HepG2 (cell line): ENCODE measurements at regions not wholly inside any gene's neighbourhood (a gene's known extent, or its start where the extent isn't known, plus 50 kb on each side); places are given as distances from the start of the nearest gene placed in this dataset.

Experiments
- ATAC-seq: fragments of 200-7000 bp; cut with Tn5 transposase; 3 replicates; pipeline ENCODE4 v1.9.1; 2020; ENCODE audit warnings: mild to moderate bottlenecking, moderate library complexity
- BruUV-seq: library from RNA; stranded (reverse); fragments of 400-500 nt; replicated peaks from 2 replicates; lab custom pipeline; 2021; lab: Mats Ljungman, UMichigan
- CTCF ChIA-PET: fragments of 300-600 bp; formaldehyde crosslinking; extraction: SDS; loops from one replicate; lab custom pipeline; 2021; ENCODE audit warnings: low total read pairs, inconsistent platforms, low intra/inter-chr PET ratio; lab: Yijun Ruan, JAX
- POLR2A ChIA-PET: fragments of 350-600 bp; sonication (Branson Sonifier 250); formaldehyde crosslinking; loops from one replicate; lab custom pipeline; 2020; ENCODE audit warnings: antibody characterized with exemption, inconsistent platforms; lab: Yijun Ruan, JAX
- DNase-seq: peaks from one replicate; pipeline ENCODE4 v3.0.0-alpha.2; 2015; ENCODE audit warnings: low spot score
- FAIRE-seq: peaks from 3 replicates; lab custom pipeline; 2011; peaks lifted over from hg19 to GRCh38; lab: Jason Lieb, UNC
- H2AFZ ChIP-seq: one replicate; pipeline ENCODE4 v1.6.1; 2011; ENCODE audit warnings: low read length, inconsistent platforms
- H3K27ac ChIP-seq: fragments of 300-600 bp; 3 replicates; pipeline ENCODE4 v1.8.0; 2011; ENCODE audit warnings: mixed run types, mild to moderate bottlenecking, mixed read lengths, low read length, inconsistent platforms; ENCODE audit not compliant: insufficient read depth; ENCODE audit errors: extremely low read length
- H3K27me3 ChIP-seq, 2 experiments: fragments of 200-600 bp in 1 of 2; 2 replicates in 1 of 2; 3 replicates in 1 of 2; pipeline versions ENCODE4 v1.6.0 to v1.8.0; 2011; ENCODE audit warnings: low read length in 2 of 2, mild to moderate bottlenecking in 2 of 2, moderate library complexity in 2 of 2, inconsistent platforms in 1 of 2; ENCODE audit not compliant: insufficient read depth in 2 of 2, control insufficient read depth in 1 of 2
- H3K36me3 ChIP-seq, 2 experiments: fragments of 200-600 bp in 1 of 2; replicated peaks in 1 of 2; 2 replicates in 1 of 2; 3 replicates in 1 of 2; pipeline versions ENCODE4 v1.5.1 to v1.8.0; 2011; ENCODE audit warnings: low read length in 2 of 2, inconsistent platforms in 1 of 2; ENCODE audit not compliant: insufficient read depth in 2 of 2, control insufficient read depth in 1 of 2
- H3K4me1 ChIP-seq: 2 replicates; pipeline ENCODE4 v1.5.1; 2012; ENCODE audit warnings: low read length, inconsistent platforms; ENCODE audit not compliant: insufficient read depth
- H3K4me2 ChIP-seq: 2 replicates; pipeline ENCODE4 v1.6.0; 2011; ENCODE audit warnings: low read depth, low read length, inconsistent platforms
- H3K4me3 ChIP-seq, 3 experiments: fragments of 200-600 bp in 1 of 3; sonication (generic), shearing (Covaris generic) in 1 of 3; replicated peaks in 1 of 3; 2 replicates each; pipeline ENCODE4 v1.5.1; 2011 to 2016; ENCODE audit warnings: low read length in 3 of 3, inconsistent platforms in 2 of 3, low read depth in 2 of 3, mild to moderate bottlenecking in 2 of 3, control low read depth in 1 of 3, mixed read lengths in 1 of 3; ENCODE audit not compliant: insufficient read depth in 1 of 3
- H3K79me2 ChIP-seq: one replicate; pipeline ENCODE4 v1.6.1; 2011; ENCODE audit warnings: low read length, inconsistent platforms; ENCODE audit not compliant: insufficient read depth
- H3K9ac ChIP-seq: 2 replicates; pipeline ENCODE4 v1.6.0; 2011; ENCODE audit warnings: mild to moderate bottlenecking, low read depth, low read length, inconsistent platforms; ENCODE audit not compliant: insufficient read depth
- H3K9me3 ChIP-seq: 2 replicates; pipeline ENCODE4 v1.5.1; 2012; ENCODE audit warnings: mild to moderate bottlenecking, low read length
- H4K20me1 ChIP-seq: 2 replicates; pipeline ENCODE4 v1.6.0; 2011; ENCODE audit warnings: inconsistent platforms, mild to moderate bottlenecking, low read length, moderate library complexity; ENCODE audit not compliant: insufficient read depth
- CAMTA2 ChIP-seq: sonication (generic); formaldehyde crosslinking; IDR thresholded peaks from 2 replicates; pipeline ENCODE4 v1.4.0; 2020; ENCODE audit warnings: mild to moderate bottlenecking, missing genetic modification reagents, borderline replicate concordance
- CBFB ChIP-seq: sonication (generic); formaldehyde crosslinking; IDR thresholded peaks from 2 replicates; pipeline ENCODE4 v1.4.0; 2020; ENCODE audit warnings: missing genetic modification reagents
- CENPT ChIP-seq: sonication (generic); formaldehyde crosslinking; IDR thresholded peaks from 2 replicates; pipeline ENCODE4 v1.8.0; 2022; ENCODE audit warnings: low read depth, mild to moderate bottlenecking, moderate library complexity, missing genetic modification reagents
- CENPX ChIP-seq: sonication (generic); formaldehyde crosslinking; IDR thresholded peaks from 2 replicates; pipeline ENCODE4 v1.9.0; 2021; ENCODE audit warnings: mild to moderate bottlenecking, missing genetic modification reagents, moderate library complexity
- DBP ChIP-seq: sonication (generic); formaldehyde crosslinking; IDR thresholded peaks from 2 replicates; pipeline ENCODE4 v1.4.0; 2020; ENCODE audit warnings: missing genetic modification reagents; ENCODE audit errors: not compliant biosample characterization
- IKZF4 ChIP-seq: sonication (generic); formaldehyde crosslinking; IDR thresholded peaks from 2 replicates; pipeline ENCODE4 v1.5.1; 2020; ENCODE audit warnings: borderline replicate concordance, mild to moderate bottlenecking, low read depth, missing genetic modification reagents; ENCODE audit errors: not compliant biosample characterization
- KDM5B ChIP-seq: sonication (generic); formaldehyde crosslinking; IDR thresholded peaks from 2 replicates; pipeline ENCODE4 v1.4.0; 2020; ENCODE audit warnings: missing genetic modification reagents, mild to moderate bottlenecking, borderline replicate concordance
- KLF15 ChIP-seq: sonication (generic); formaldehyde crosslinking; IDR thresholded peaks from 2 replicates; pipeline ENCODE4 v1.8.1; 2023; ENCODE audit warnings: borderline replicate concordance, mild to moderate bottlenecking, inconsistent platforms, missing genetic modification reagents, mixed read lengths
- RARA ChIP-seq: IDR thresholded peaks from 2 replicates; pipeline ENCODE4 v1.6.1; 2016; ENCODE audit warnings: missing genetic modification reagents, missing compliant biosample characterization
- RCOR2 ChIP-seq: IDR thresholded peaks from 2 replicates; pipeline ENCODE4 v1.6.1; 2016; ENCODE audit warnings: missing biosample characterization, missing genetic modification reagents
- REL ChIP-seq: sonication (generic); formaldehyde crosslinking; conservative IDR thresholded peaks from 2 replicates; pipeline ENCODE4 v1.8.0; 2022; ENCODE audit warnings: mild to moderate bottlenecking, missing genetic modification reagents, moderate library complexity
- SOX6 ChIP-seq, 2 experiments: fragments of 450-650 bp in 1 of 2; sonication (generic) in 1 of 2; formaldehyde crosslinking in 1 of 2; IDR thresholded peaks; 2 replicates each; pipeline versions ENCODE4 v1.4.0 to v1.6.1; 2017 to 2020; ENCODE audit warnings: antibody characterized with exemption in 1 of 2, mild to moderate bottlenecking in 1 of 2, missing genetic modification reagents in 1 of 2
- ZFP62 ChIP-seq: sonication (generic); formaldehyde crosslinking; IDR thresholded peaks from 2 replicates; pipeline ENCODE4 v1.4.0; 2020; ENCODE audit warnings: missing genetic modification reagents
- ZKSCAN5 ChIP-seq: sonication (generic); formaldehyde crosslinking; IDR thresholded peaks from 2 replicates; pipeline ENCODE4 v1.5.1; 2020; ENCODE audit warnings: mild to moderate bottlenecking, missing genetic modification reagents
- ZNF260 ChIP-seq: sonication (generic); formaldehyde crosslinking; IDR thresholded peaks from 2 replicates; pipeline ENCODE4 v1.4.0; 2020; ENCODE audit warnings: missing genetic modification reagents, low read depth, mild to moderate bottlenecking, borderline replicate concordance
- ZNF598 ChIP-seq: sonication (generic); formaldehyde crosslinking; IDR thresholded peaks from 2 replicates; pipeline ENCODE4 v1.5.1; 2020; ENCODE audit warnings: mild to moderate bottlenecking, missing genetic modification reagents, borderline replicate concordance
- ZNF749 ChIP-seq: sonication (generic); formaldehyde crosslinking; IDR thresholded peaks from 2 replicates; pipeline ENCODE4 v1.8.0; 2022; ENCODE audit warnings: mild to moderate bottlenecking, missing genetic modification reagents, moderate library complexity, borderline replicate concordance
- ZNF761 ChIP-seq: sonication (generic); formaldehyde crosslinking; conservative IDR thresholded peaks from 2 replicates; pipeline ENCODE4 v1.4.0; 2020; ENCODE audit warnings: mild to moderate bottlenecking, missing genetic modification reagents
- ZNF782 ChIP-seq: sonication (generic); formaldehyde crosslinking; IDR thresholded peaks from 2 replicates; pipeline ENCODE4 v1.4.0; 2020; ENCODE audit warnings: missing genetic modification reagents, mild to moderate bottlenecking, borderline replicate concordance
- WGBS: methylation state at CpG from one replicate; pipeline ENCODE4 v1.1.6; 2017; ENCODE audit warnings: low lambda C conversion rate; 5-methylcytosine and 5-hydroxymethylcytosine counted together
- in situ Hi-C: cut with HindIII; loops from 2 replicates; pipeline ENCODE4 v1.10.0; 2017; ENCODE audit warnings: low pct_unique_long_range_greater_than_20kb; ENCODE audit not compliant: extremely low pct_ligation_motif_present
- intact Hi-C: fragments of 100-400 bp; cut with micrococcal nuclease; formaldehyde crosslinking; loops from one replicate; pipeline ENCODE4 v1.10.0; 2022; ENCODE audit not compliant: unreplicated experiment

- no peak for TF ChIP-seq CENPT
- TF ChIP-seq, all 625 proteins: peak for 0
Measured at GRCh38 chr7:92972441-92972840, 136.1 kb upstream of the CDK6 start (continued).

GRCh38 chr7:92969061-92969460 lies 132.7 kb upstream of the CDK6 start:
- in situ Hi-C loops: no loop called here
- Histone ChIP-seq H2AFZ (no peak overlapping the region), H3K27ac (no peak overlapping the region), H3K9me3 (no peaks in the 10 kb centered on the region), H3K36me3 (no peaks in the 10 kb centered on the region), H3K4me1 (no peaks in the 10 kb centered on the region), H3K4me2 (no peak overlapping the region), H3K79me2 (no peaks in the 10 kb centered on the region), H3K4me3 (no peak overlapping the region), H3K27me3 (no peaks in the 10 kb centered on the region; a peak in 1 of 5 replicates), H3K9ac (no peak overlapping the region), H4K20me1 (no peaks in the 10 kb centered on the region)
- FAIRE-seq: no peak
- DNase-seq: no peak
- intact Hi-C loops: loop anchor here (1.0 kb wide), 1 partner anchor 13 kb away; no protein-coding TSS in a partner anchor
- no TSS peak for BruUV-seq
- ChIA-PET POLR2A (no interaction called here), CTCF (no interaction called here)
- ATAC-seq: no peak
- TF ChIP-seq SOX6 (IDR thresholded peaks at IDR 0.05) (no peak), SOX6 (CRISPR knock-in tag; IDR thresholded peaks at IDR 0.05) (no peak), CAMTA2 (CRISPR knock-in tag) (no peak), KDM5B (no peak), IKZF4 (no peak), ZNF761 (CRISPR knock-in tag) (no peak), CENPX (CRISPR knock-in tag) (no peak)
- WGBS: 10% methylated on average over 3 of the region's 3 CpGs

GRCh38 chr7:92968502-92968901 lies 132.1 kb upstream of the CDK6 start:
- no peaks in the 10 kb centered on the region for H3K4me1 ChIP-seq
- no peaks in the 10 kb centered on the region for H3K36me3 ChIP-seq
- H3K4me3 ChIP-seq: no peak overlapping the region
- H3K9ac ChIP-seq: no peak overlapping the region
- H3K9me3 ChIP-seq: no peaks in the 10 kb centered on the region
- ChIA-PET POLR2A (no interaction called here), CTCF (no interaction called here)
- no peaks in the 10 kb centered on the region for H4K20me1 ChIP-seq
- intact Hi-C loops: no loop called here
- H3K27me3 ChIP-seq: no peaks in the 10 kb centered on the region; a peak in 1 of 5 replicates
- H3K27ac ChIP-seq: no peak overlapping the region
- no TSS peak for BruUV-seq
- no peak for ATAC-seq
- in situ Hi-C loops: no loop called here
- no peak for FAIRE-seq
- no peak overlapping the region for H2AFZ ChIP-seq
- no peaks in the 10 kb centered on the region for H3K79me2 ChIP-seq
- no peak overlapping the region for H3K4me2 ChIP-seq
- no peak for DNase-seq
- 0% methylated on average over 1 of the region's 1 CpG for WGBS
- TF ChIP-seq ZNF749 (CRISPR knock-in tag) (no peak), RARA (CRISPR knock-in tag) (no peak), ZFP62 (CRISPR knock-in tag) (no peak), CBFB (CRISPR knock-in tag) (no peak), RCOR2 (CRISPR knock-in tag) (no peak), KLF15 (CRISPR knock-in tag) (no peak), REL (CRISPR knock-in tag) (no peak), DBP (CRISPR knock-in tag) (no peak), ZNF598 (CRISPR knock-in tag) (no peak), ZNF260 (CRISPR knock-in tag) (no peak), ZKSCAN5 (no peak), ZNF782 (CRISPR knock-in tag) (no peak)
